HG03175 (cell line): ENCODE measurements at regions not wholly inside any gene's neighbourhood (a gene's known extent, or its start where the extent isn't known, plus 50 kb on each side); places are given as distances from the start of the nearest gene placed in this dataset.

Experiments
- ATAC-seq: cut with Tn5 transposase; IDR thresholded peaks from one replicate; pipeline ENCODE4 v1.9.1; 2021; ENCODE audit warnings: mild to moderate bottlenecking, moderate library complexity; ENCODE audit not compliant: unreplicated experiment

- ATAC-seq, result no peak
Observed at GRCh38 chr10:29395409-29395808, 106.5 kb downstream of the LYZL1 start.

- no peak for ATAC-seq
Observed at GRCh38 chr10:29397221-29397620, 108.4 kb downstream of the LYZL1 start.

DNA sequence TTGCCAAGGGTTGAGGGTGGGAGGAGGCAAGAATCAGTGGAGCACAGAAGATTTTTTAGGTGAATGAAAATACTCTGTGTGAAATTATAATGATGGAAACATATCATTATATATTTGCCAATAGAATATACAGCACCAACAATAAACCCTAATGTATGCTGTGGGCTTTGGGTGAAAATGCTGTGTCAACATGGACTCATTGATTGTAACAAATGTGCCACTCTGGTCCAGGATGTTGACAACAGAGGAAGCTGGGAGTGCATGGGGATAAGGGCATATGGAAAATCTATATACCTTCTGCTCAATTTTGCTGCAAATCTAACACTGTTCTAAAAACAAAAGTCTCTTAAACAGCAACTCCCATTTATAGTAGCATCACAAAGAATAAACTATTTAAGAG, 114.3 kb downstream of the LYZL1 start:
- no peak for ATAC-seq

GRCh38 chr10:29407280-29407858, 118.5 kb downstream of the LYZL1 start:
- ATAC-seq, result no peak
